ENCODE measurements at regions not wholly inside any gene's neighbourhood (a gene's known extent, or its start where the extent isn't known, plus 50 kb on each side); places are given as distances from the start of the nearest gene placed in this dataset.

GRCh38 chr12:66733321-66733720 lies 54.4 kb upstream of the GRIP1 start:
- Histone ChIP-seq H3K9me3 (no peaks in the 10 kb centered on the region), H3K4me3 (no peak overlapping the region), H3K4me1 (no peaks in the 10 kb centered on the region), H3K27me3 (no peaks in the 10 kb centered on the region), H3K27ac (no peak overlapping the region), H3K36me3 (no peaks in the 10 kb centered on the region)
- DNase-seq (ENCODE audit: extremely low spot score in 2 of 2), result no peak
- intact Hi-C loops (cut with DNase I), result no loop called here
- TF ChIP-seq CTCF (IDR thresholded peaks at IDR 0.05) (no peak), POLR2A (IDR thresholded peaks at IDR 0.05) (no peak), POLR2AphosphoS5 (IDR thresholded peaks at IDR 0.05; ENCODE audit: insufficient read depth in 1 of 2, low read depth in 1 of 2) (no peak)

GRCh38 chr12:66733839-66734238 lies 55.0 kb upstream of the GRIP1 start:
- DNase-seq (ENCODE audit: extremely low spot score in 2 of 2), result no peak
- no peaks in the 10 kb centered on the region for H3K36me3 ChIP-seq
- H3K9me3 ChIP-seq, result no peaks in the 10 kb centered on the region
- TF ChIP-seq POLR2AphosphoS5 (IDR thresholded peaks at IDR 0.05; ENCODE audit: insufficient read depth in 1 of 2, low read depth in 1 of 2) (no peak), CTCF (IDR thresholded peaks at IDR 0.05) (no peak), POLR2A (IDR thresholded peaks at IDR 0.05) (no peak)
- no peaks in the 10 kb centered on the region for H3K27me3 ChIP-seq
- no peaks in the 10 kb centered on the region for H3K4me1 ChIP-seq
- no peak overlapping the region for H3K27ac ChIP-seq
- H3K4me3 ChIP-seq, result no peak overlapping the region
- intact Hi-C loops (cut with DNase I), result no loop called here

GRCh38 chr12:66735275-66735674 lies 56.4 kb upstream of the GRIP1 start:
- no peaks in the 10 kb centered on the region for H3K4me1 ChIP-seq
- no peaks in the 10 kb centered on the region for H3K9me3 ChIP-seq
- H3K27me3 ChIP-seq, result no peaks in the 10 kb centered on the region
- H3K27ac ChIP-seq, result no peak overlapping the region
- no peaks in the 10 kb centered on the region for H3K36me3 ChIP-seq
- intact Hi-C loops (cut with DNase I), result no loop called here
- DNase-seq (ENCODE audit: extremely low spot score in 2 of 2), result no peak
- no peak overlapping the region for H3K4me3 ChIP-seq
- TF ChIP-seq POLR2A (IDR thresholded peaks at IDR 0.05), result no peak
- TF ChIP-seq POLR2AphosphoS5 (IDR thresholded peaks at IDR 0.05; ENCODE audit: insufficient read depth in 1 of 2, low read depth in 1 of 2), result no peak
- no peak for TF ChIP-seq CTCF (IDR thresholded peaks at IDR 0.05)

GRCh38 chr12:66736931-66737330 lies 58.1 kb upstream of the GRIP1 start:
- Histone ChIP-seq H3K27ac (no peak overlapping the region), H3K36me3 (no peaks in the 10 kb centered on the region), H3K27me3 (no peaks in the 10 kb centered on the region), H3K9me3 (no peaks in the 10 kb centered on the region), H3K4me1 (no peaks in the 10 kb centered on the region), H3K4me3 (no peak overlapping the region)
- no peak for TF ChIP-seq POLR2AphosphoS5 (IDR thresholded peaks at IDR 0.05; ENCODE audit: insufficient read depth in 1 of 2, low read depth in 1 of 2)
- TF ChIP-seq CTCF (IDR thresholded peaks at IDR 0.05), result no peak
- no peak for TF ChIP-seq POLR2A (IDR thresholded peaks at IDR 0.05)
- intact Hi-C loops (cut with DNase I), result no loop called here
- no peak for DNase-seq (ENCODE audit: extremely low spot score in 2 of 2)

GRCh38 chr12:66739266-66739665 lies 60.4 kb upstream of the GRIP1 start:
- Histone ChIP-seq H3K9me3 (no peaks in the 10 kb centered on the region), H3K4me3 (no peak overlapping the region), H3K27ac (no peak overlapping the region), H3K36me3 (no peaks in the 10 kb centered on the region), H3K4me1 (no peaks in the 10 kb centered on the region), H3K27me3 (no peaks in the 10 kb centered on the region)
- DNase-seq (ENCODE audit: extremely low spot score in 2 of 2), result no peak
- intact Hi-C loops (cut with DNase I), result no loop called here
- no peak for TF ChIP-seq POLR2A (IDR thresholded peaks at IDR 0.05)
- no peak for TF ChIP-seq CTCF (IDR thresholded peaks at IDR 0.05)
- no peak for TF ChIP-seq POLR2AphosphoS5 (IDR thresholded peaks at IDR 0.05; ENCODE audit: insufficient read depth in 1 of 2, low read depth in 1 of 2)

All from vagina (tissue), 2 donors.